Anterior cingulate cortex (tissue), 58 donors: ENCODE measurements at regions not wholly inside any gene's neighbourhood (a gene's known extent, or its start where the extent isn't known, plus 50 kb on each side); places are given as distances from the start of the nearest gene placed in this dataset.
A peak's percentile ranks its signal among the peaks of the same experiment; 100 is the strongest.

Source experiments
- DNase-seq, 58 donors: peaks; one replicate each; lab custom pipeline; 2025; lab: John Stamatoyannopoulos, UW

DNA sequence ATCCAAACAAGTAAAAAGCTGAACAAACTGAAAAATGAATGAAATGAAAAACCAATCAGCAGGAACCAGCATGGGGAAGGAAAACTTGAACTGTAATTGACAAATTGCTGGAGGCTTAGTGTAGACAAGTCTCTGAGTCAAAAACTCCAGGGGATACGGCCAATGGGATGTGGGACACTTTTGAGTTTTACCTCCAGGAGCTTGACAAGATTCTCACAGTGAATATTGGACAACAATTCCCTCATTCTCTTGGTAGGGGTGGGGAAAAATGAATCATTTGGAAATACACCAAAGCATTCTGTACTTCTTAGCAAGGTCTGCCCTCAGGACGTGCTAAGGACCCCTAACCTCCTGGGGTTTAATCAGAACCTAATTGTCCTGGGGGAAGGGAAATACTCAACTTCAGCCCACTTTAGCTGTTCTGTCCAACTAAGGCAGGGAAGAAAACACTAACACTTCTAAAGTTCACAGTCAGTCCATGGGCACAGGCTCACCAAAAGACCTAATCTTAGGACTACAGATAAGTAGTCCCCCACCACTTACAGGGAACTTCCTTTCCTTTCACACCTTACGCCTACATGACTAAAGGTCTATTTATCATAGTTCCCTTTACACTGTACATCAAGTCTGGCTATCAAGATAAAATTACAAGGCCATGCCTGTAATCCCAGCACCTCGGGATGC, 60.7 kb upstream of the CDC42BPA start:
- DNase-seq = no peak

DNA sequence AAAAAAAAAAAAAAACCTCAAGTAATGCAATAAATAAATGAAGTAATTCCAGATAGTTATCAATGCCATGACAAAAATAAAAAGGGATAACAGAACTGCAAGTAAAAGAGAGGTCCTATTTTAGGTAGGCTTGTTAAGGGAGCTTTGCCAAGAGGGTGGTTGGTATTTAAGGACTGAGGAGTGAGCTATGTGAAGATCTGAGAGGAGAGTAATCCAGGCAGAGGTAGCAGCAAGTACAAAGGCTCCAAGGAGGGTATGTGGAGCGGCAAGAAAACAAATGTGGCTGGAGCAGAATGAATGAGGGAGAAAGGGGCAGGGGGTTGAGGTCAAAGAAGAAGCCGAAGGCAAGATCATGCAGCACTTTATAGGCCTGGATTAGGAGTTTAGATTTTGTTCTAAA, 59.9 kb upstream of the CDC42BPA start:
- DNase-seq = peak in 1 of 58 donors; percentile 5

DNA sequence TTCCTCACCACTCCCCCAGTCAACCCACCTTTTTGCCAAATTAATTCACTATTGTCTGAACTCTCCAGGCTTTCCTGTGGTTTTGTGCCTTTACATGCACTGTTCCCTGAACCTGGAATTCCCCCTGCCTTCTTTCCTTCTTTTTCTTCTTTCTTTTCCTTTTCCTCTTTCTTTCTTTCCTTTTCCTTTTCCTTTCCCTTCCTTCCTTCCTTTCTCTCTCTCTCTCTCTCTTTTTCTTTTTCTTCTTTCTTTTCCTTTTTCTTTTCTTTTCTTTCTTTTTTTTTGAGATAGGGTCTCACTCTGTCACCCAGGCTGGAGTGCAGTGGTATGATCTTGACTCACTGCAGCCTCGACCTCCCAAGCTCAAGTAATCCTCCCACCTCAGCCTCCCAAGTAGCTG, 56.6 kb upstream of the CDC42BPA start:
- no peak for DNase-seq

DNA sequence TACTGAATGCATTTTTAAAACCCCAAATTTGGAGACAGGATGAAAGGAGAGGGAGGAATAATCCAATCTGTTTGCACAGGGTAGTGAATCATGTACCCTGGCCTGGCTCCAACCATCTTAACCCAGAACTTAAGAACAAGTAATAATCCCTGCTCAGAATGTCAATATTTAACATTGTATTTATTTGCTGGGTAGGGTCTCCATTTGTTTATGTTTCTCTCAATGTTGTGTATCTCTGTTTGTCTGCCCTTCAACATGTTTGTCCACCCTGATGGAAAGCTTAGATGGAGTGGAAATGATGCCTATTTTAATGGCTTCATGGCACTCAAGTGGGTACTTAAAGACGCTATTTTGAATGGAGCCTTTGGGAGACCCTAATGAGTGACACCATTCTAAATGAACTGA, 54.4 kb upstream of the CDC42BPA start:
- DNase-seq = peak in 4 of 58 donors; percentile 4 to 5 (median 5)

DNA sequence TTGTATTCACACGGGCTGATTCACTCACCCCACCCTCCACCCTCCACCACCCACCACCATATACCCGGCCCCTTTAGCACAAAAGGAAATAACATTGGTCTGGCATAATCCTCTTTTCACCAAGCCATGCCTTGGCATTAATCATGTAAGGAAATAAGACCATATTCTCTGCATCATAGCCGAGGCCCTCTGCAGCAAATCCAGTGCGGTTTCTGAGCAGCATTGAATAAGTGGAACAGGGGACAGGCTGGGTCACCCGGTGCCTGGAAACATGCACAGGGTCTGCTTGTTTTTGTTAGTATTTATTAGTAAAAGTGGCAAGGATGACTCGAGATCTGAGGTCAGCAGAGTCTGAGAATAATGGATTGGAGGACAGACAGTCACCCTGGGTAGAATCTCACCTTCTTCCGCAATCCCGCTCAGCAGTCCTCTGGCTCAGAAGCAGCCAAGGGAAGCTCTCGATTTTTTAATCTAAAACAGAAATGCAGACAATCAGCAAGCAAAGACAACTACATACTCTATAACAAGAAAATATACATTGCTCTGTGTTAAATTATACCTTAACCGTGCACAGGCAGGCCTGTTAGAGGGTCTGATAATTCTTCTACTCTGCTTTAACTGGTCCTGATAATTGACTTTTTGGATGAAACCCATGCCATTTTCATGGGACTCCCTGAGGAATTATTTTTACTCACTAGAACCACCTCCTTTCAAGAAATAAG, 52.4 kb upstream of the CDC42BPA start:
- no peak for DNase-seq

DNA sequence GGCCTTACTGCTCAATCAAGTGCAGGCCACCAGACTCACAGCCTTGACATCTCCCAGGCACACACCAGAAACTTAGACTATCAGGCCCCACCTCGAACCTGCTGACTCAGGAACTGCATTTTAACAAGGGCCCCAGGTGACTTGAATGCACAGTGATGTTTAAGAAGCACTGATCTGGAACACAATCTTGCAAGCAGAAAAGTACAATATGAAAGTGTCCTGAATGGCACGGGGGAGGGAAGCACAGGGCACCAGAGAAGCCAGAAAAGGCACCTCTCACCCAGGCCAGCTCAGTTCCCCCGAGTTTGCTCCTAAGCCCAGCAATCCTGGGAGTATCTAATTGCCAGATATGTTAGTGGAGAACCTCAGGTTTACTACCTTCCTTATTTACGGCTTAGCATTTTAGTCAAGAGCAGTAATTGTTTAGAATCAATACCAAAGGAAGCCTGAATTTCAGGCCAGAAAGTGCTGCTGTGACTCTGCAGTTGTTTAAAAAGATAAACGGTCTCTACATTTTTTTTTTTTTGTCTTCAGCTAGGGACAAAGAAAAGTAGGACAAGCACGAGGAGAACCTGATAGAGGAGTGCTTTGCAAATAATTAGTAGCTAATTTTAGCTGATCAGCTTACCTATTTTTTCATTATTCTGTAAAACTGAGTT, 50.9 kb upstream of the CDC42BPA start:
- DNase-seq = no peak
